ENCODE measurements at regions not wholly inside any gene's neighbourhood (a gene's known extent, or its start where the extent isn't known, plus 50 kb on each side); places are given as distances from the start of the nearest gene placed in this dataset.

- no peak for TF ChIP-seq SUZ12 (IDR thresholded peaks at IDR 0.05)
- no peak for TF ChIP-seq FOXM1 (IDR thresholded peaks at IDR 0.05; ENCODE audit: borderline replicate concordance)
- no peak for TF ChIP-seq NFRKB (IDR thresholded peaks at IDR 0.05)
- no peak for TF ChIP-seq LEF1 (IDR thresholded peaks at IDR 0.05; ENCODE audit: borderline replicate concordance)
- TF ChIP-seq SP1 (IDR thresholded peaks at IDR 0.05), result no peak
- no peak for TF ChIP-seq ELF4 (IDR thresholded peaks at IDR 0.05)
Observed at GRCh38 chr7:12052211-12052610, 158.9 kb upstream of the TMEM106B start.

Data from HEK293T (cell line).